Osteoblast (primary cell): ENCODE measurements at regions not wholly inside any gene's neighbourhood (a gene's known extent, or its start where the extent isn't known, plus 50 kb on each side); places are given as distances from the start of the nearest gene placed in this dataset.

Source experiments
- DNase-seq: peaks from one replicate; pipeline ENCODE4 v3.0.0; 2011; ENCODE audit warnings: low spot score, mixed read lengths; ENCODE audit not compliant: insufficient read length; ENCODE audit errors: missing footprints
- H2AFZ ChIP-seq: 2 replicates; pipeline ENCODE4 v1.6.0; 2011; ENCODE audit warnings: mild to moderate bottlenecking, low read length
- H3K27ac ChIP-seq: 2 replicates; pipeline ENCODE4 v1.5.1; 2011; ENCODE audit warnings: mild to moderate bottlenecking, low read depth, low read length, moderate library complexity
- H3K27me3 ChIP-seq: 2 replicates; pipeline ENCODE4 v1.6.0; 2012; ENCODE audit warnings: mild to moderate bottlenecking, control low read depth, inconsistent platforms, low read length, moderate library complexity; ENCODE audit not compliant: insufficient read depth
- H3K36me3 ChIP-seq: 2 replicates; pipeline ENCODE4 v1.5.1; 2011; ENCODE audit warnings: mild to moderate bottlenecking, low read length, control low read depth, moderate library complexity; ENCODE audit not compliant: insufficient read depth
- H3K4me1 ChIP-seq: 2 replicates; pipeline ENCODE4 v1.5.1; 2011; ENCODE audit warnings: mild to moderate bottlenecking, low read length, control low read depth, moderate library complexity; ENCODE audit not compliant: insufficient read depth
- H3K4me2 ChIP-seq: 2 replicates; pipeline ENCODE4 v1.6.0; 2011; ENCODE audit warnings: mild to moderate bottlenecking, low read length; ENCODE audit not compliant: insufficient read depth
- H3K4me3 ChIP-seq: fragments of 200-600 bp; sonication (generic); 3 replicates; pipeline ENCODE4 v1.5.1; 2012; ENCODE audit warnings: mild to moderate bottlenecking, low read length, inconsistent platforms; ENCODE audit not compliant: insufficient read depth
- H3K79me2 ChIP-seq: 2 replicates; pipeline ENCODE4 v1.6.0; 2012; ENCODE audit warnings: mild to moderate bottlenecking, low read length, control low read depth, inconsistent platforms; ENCODE audit not compliant: insufficient read depth
- H3K9me3 ChIP-seq: 2 replicates; pipeline ENCODE4 v1.5.1; 2011; ENCODE audit warnings: low read depth, low read length, control low read depth
- H4K20me1 ChIP-seq: 2 replicates; pipeline ENCODE4 v1.6.0; 2012; ENCODE audit warnings: mild to moderate bottlenecking, low read length, control low read depth; ENCODE audit not compliant: insufficient read depth
- TF ChIP-seq, protein P1 (sequence below): IDR thresholded peaks from 2 replicates; pipeline ENCODE4 v1.5.1; 2011; ENCODE audit warnings: mild to moderate bottlenecking, low read depth, low read length, moderate library complexity; ENCODE audit errors: extremely low read depth

DNA sequence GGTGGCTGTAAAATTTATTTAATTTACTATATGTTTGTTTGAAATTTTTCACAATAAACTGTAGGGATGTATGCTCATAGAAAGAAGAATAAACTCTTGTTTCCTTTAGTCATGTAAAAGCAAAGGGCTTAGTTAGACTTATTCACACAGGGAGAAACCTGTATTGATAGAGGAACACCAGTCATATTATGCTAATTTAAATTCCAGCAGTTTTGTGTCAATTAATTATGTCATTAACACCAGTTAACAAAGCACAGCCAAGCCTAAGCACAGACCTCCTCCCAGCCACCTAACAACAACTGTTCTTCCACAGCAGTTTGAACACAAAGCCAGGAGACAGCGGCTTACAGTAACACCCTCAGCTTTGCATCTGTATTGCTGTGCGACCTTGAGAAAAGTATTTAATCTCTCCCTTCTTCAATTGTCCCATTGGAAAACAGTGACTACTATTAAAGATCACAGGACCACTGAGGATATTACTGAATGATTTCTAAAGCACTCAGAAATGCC lies 260.8 kb upstream of the RRP15 start:
- Histone ChIP-seq H3K4me3 (no peak overlapping the region), H4K20me1 (no peaks in the 10 kb centered on the region), H3K27me3 (no peaks in the 10 kb centered on the region), H3K36me3 (no peaks in the 10 kb centered on the region), H3K4me2 (no peak overlapping the region), H3K27ac (no peak overlapping the region), H3K9me3 (no peaks in the 10 kb centered on the region), H3K79me2 (no peaks in the 10 kb centered on the region), H3K4me1 (no peaks in the 10 kb centered on the region), H2AFZ (no peak overlapping the region)
- no peak for DNase-seq
- TF ChIP-seq, protein P1, sequence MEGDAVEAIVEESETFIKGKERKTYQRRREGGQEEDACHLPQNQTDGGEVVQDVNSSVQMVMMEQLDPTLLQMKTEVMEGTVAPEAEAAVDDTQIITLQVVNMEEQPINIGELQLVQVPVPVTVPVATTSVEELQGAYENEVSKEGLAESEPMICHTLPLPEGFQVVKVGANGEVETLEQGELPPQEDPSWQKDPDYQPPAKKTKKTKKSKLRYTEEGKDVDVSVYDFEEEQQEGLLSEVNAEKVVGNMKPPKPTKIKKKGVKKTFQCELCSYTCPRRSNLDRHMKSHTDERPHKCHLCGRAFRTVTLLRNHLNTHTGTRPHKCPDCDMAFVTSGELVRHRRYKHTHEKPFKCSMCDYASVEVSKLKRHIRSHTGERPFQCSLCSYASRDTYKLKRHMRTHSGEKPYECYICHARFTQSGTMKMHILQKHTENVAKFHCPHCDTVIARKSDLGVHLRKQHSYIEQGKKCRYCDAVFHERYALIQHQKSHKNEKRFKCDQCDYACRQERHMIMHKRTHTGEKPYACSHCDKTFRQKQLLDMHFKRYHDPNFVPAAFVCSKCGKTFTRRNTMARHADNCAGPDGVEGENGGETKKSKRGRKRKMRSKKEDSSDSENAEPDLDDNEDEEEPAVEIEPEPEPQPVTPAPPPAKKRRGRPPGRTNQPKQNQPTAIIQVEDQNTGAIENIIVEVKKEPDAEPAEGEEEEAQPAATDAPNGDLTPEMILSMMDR, result no peak

DNA sequence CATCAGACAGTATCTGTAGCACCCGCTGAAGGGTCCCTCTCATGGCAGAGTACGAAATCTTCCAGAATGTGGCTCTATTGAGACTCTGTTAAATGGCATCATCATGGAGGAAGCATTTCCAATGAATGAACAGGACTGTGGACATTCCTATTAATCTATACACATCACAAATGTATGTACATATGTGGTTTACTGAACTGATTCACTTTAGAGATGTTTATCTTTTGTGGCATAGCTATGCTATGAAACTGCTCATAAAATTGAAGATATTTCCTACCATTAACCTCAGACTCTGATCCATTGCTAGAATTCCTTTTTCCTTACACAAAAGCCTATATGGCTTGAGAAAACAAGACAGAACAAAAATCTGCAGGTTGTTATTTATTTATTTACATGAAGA lies 259.6 kb upstream of the RRP15 start:
- H3K27ac ChIP-seq, result no peak overlapping the region
- TF ChIP-seq, protein P1, result no peak
- H3K4me3 ChIP-seq, result no peak overlapping the region
- H3K4me1 ChIP-seq, result no peaks in the 10 kb centered on the region
- no peak overlapping the region for H2AFZ ChIP-seq
- H3K4me2 ChIP-seq, result no peak overlapping the region
- no peaks in the 10 kb centered on the region for H3K79me2 ChIP-seq
- H3K27me3 ChIP-seq, result no peaks in the 10 kb centered on the region
- H3K9me3 ChIP-seq, result no peaks in the 10 kb centered on the region
- no peaks in the 10 kb centered on the region for H3K36me3 ChIP-seq
- H4K20me1 ChIP-seq, result no peaks in the 10 kb centered on the region
- DNase-seq, result no peak

GRCh38 chr1:218027152-218027551 lies 257.9 kb upstream of the RRP15 start:
- H3K79me2 ChIP-seq, result no peaks in the 10 kb centered on the region
- H3K27ac ChIP-seq, result no peak overlapping the region
- H3K4me2 ChIP-seq, result no peak overlapping the region
- no peak overlapping the region for H2AFZ ChIP-seq
- H3K27me3 ChIP-seq, result no peaks in the 10 kb centered on the region
- H3K4me3 ChIP-seq, result no peak overlapping the region
- H3K36me3 ChIP-seq, result no peaks in the 10 kb centered on the region
- no peaks in the 10 kb centered on the region for H3K4me1 ChIP-seq
- DNase-seq, result no peak
- no peaks in the 10 kb centered on the region for H4K20me1 ChIP-seq
- TF ChIP-seq, protein P1, result no peak
- H3K9me3 ChIP-seq, result no peaks in the 10 kb centered on the region

GRCh38 chr1:218030846-218031245 lies 254.2 kb upstream of the RRP15 start:
- DNase-seq, result no peak
- no peak overlapping the region for H2AFZ ChIP-seq

More at GRCh38 chr1:218030846-218031245, 254.2 kb upstream of the RRP15 start:
- H3K27ac ChIP-seq, result no peak overlapping the region
- no peaks in the 10 kb centered on the region for H4K20me1 ChIP-seq
- no peak overlapping the region for H3K4me2 ChIP-seq
- no peaks in the 10 kb centered on the region for H3K36me3 ChIP-seq
- H3K79me2 ChIP-seq, result no peaks in the 10 kb centered on the region
- H3K9me3 ChIP-seq, result no peaks in the 10 kb centered on the region
- TF ChIP-seq, protein P1, result no peak
- no peaks in the 10 kb centered on the region for H3K27me3 ChIP-seq
- no peaks in the 10 kb centered on the region for H3K4me1 ChIP-seq
- H3K4me3 ChIP-seq, result no peak overlapping the region
